ENCODE measurements at regions not wholly inside any gene's neighbourhood (a gene's known extent, or its start where the extent isn't known, plus 50 kb on each side); places are given as distances from the start of the nearest gene placed in this dataset.

GRCh38 chr3:5304789-5305683 lies 117.5 kb downstream of the EDEM1 start:
- no peak overlapping the region for H3K4me3 ChIP-seq (ENCODE audit: low read depth, poor library complexity, severe bottlenecking)
- 32 to 41% methylated on average over 13 of the region's 13 CpGs for WGBS, 2 donors
- TF ChIP-seq POLR2A (IDR thresholded peaks at IDR 0.05), result no peak
- DNase-seq (ENCODE audit: low spot score in 2 of 2), result no peak
- intact Hi-C loops (cut with DNase I; ENCODE audit: low total_unique reads), result no loop called here

- no peak for DNase-seq (ENCODE audit: low spot score in 2 of 2)
- 63 to 66% methylated on average over 3 of the region's 3 CpGs for WGBS, 2 donors
- intact Hi-C loops (cut with DNase I; ENCODE audit: low total_unique reads), result no loop called here
- H3K4me3 ChIP-seq (ENCODE audit: low read depth, poor library complexity, severe bottlenecking), result no peak overlapping the region
- TF ChIP-seq CTCF (IDR thresholded peaks at IDR 0.05) (no peak), POLR2A (IDR thresholded peaks at IDR 0.05) (no peak)
These were observed 118.1 kb downstream of the EDEM1 start for GRCh38 chr3:5305684-5305989.

GRCh38 chr3:5309171-5309570 lies 121.7 kb downstream of the EDEM1 start:
- no peak for TF ChIP-seq POLR2A (IDR thresholded peaks at IDR 0.05)
- no peak for TF ChIP-seq CTCF (IDR thresholded peaks at IDR 0.05)
- intact Hi-C loops (cut with DNase I; ENCODE audit: low total_unique reads), result no loop called here
- no peak overlapping the region for H3K4me3 ChIP-seq (ENCODE audit: low read depth, poor library complexity, severe bottlenecking)
- 70% methylated on average over 4 of the region's 4 CpGs for WGBS, 2 donors
- no peak for DNase-seq (ENCODE audit: low spot score in 2 of 2)

- H3K4me3 ChIP-seq (ENCODE audit: low read depth, poor library complexity, severe bottlenecking), result no peak overlapping the region
- 69 to 83% methylated on average over 3 of the region's 3 CpGs for WGBS, 2 donors
- TF ChIP-seq POLR2A (IDR thresholded peaks at IDR 0.05) (no peak), CTCF (IDR thresholded peaks at IDR 0.05) (no peak)
- intact Hi-C loops (cut with DNase I; ENCODE audit: low total_unique reads), result no loop called here
- DNase-seq (ENCODE audit: low spot score in 2 of 2), result no peak
These were observed 122.1 kb downstream of the EDEM1 start for GRCh38 chr3:5309602-5310001.

- no peak for DNase-seq (ENCODE audit: low spot score in 2 of 2)
- intact Hi-C loops (cut with DNase I; ENCODE audit: low total_unique reads), result no loop called here
- WGBS, 2 donors, result 95 to 96% methylated on average over 5 of the region's 5 CpGs
- TF ChIP-seq POLR2A (IDR thresholded peaks at IDR 0.05), result no peak
- TF ChIP-seq CTCF (IDR thresholded peaks at IDR 0.05), result no peak
- no peak overlapping the region for H3K4me3 ChIP-seq (ENCODE audit: low read depth, poor library complexity, severe bottlenecking)
These were observed 123.0 kb downstream of the EDEM1 start for GRCh38 chr3:5310509-5310908.

- no peak overlapping the region for H3K4me3 ChIP-seq (ENCODE audit: low read depth, poor library complexity, severe bottlenecking)
- no peak for TF ChIP-seq POLR2A (IDR thresholded peaks at IDR 0.05)
- TF ChIP-seq CTCF (IDR thresholded peaks at IDR 0.05), result no peak
- WGBS, 2 donors, result 75 to 76% methylated on average over 3 of the region's 3 CpGs
These were observed 124.8 kb downstream of the EDEM1 start for GRCh38 chr3:5312290-5312689.

More at GRCh38 chr3:5312290-5312689, 124.8 kb downstream of the EDEM1 start:
- intact Hi-C loops (cut with DNase I; ENCODE audit: low total_unique reads), result no loop called here
- DNase-seq (ENCODE audit: low spot score in 2 of 2), result no peak
